GM21825 (cell line): ENCODE measurements at regions not wholly inside any gene's neighbourhood (a gene's known extent, or its start where the extent isn't known, plus 50 kb on each side); places are given as distances from the start of the nearest gene placed in this dataset.

Experiments
- ATAC-seq: cut with Tn5 transposase; IDR thresholded peaks from one replicate; pipeline ENCODE4 v1.9.1; 2021; ENCODE audit warnings: mild to moderate bottlenecking, moderate library complexity; ENCODE audit not compliant: unreplicated experiment

- no peak for ATAC-seq
Measured at GRCh38 chr6:19438566-19439353, 398.4 kb upstream of the ID4 start.

GRCh38 chr6:19440531-19440930 lies 396.6 kb upstream of the ID4 start:
- ATAC-seq = no peak

GRCh38 chr6:19443411-19443810 lies 393.8 kb upstream of the ID4 start:
- ATAC-seq = no peak

GRCh38 chr6:19444041-19444440 lies 393.1 kb upstream of the ID4 start:
- no peak for ATAC-seq

- ATAC-seq = no peak
Measured at GRCh38 chr6:19444481-19444880, 392.7 kb upstream of the ID4 start.

- no peak for ATAC-seq
Measured at GRCh38 chr6:19446570-19446969, 390.6 kb upstream of the ID4 start.

- no peak for ATAC-seq
Measured at GRCh38 chr6:19450651-19451050, 386.5 kb upstream of the ID4 start.

- no peak for ATAC-seq
Measured at GRCh38 chr6:19452495-19452894, 384.7 kb upstream of the ID4 start.

GRCh38 chr6:19454001-19454720 lies 383.0 kb upstream of the ID4 start:
- ATAC-seq = no peak

- ATAC-seq = no peak
Measured at GRCh38 chr6:19454721-19455392, 382.3 kb upstream of the ID4 start.

- ATAC-seq = no peak
Measured at GRCh38 chr6:19463250-19463649, 373.9 kb upstream of the ID4 start.

GRCh38 chr6:19463925-19464324 lies 373.2 kb upstream of the ID4 start:
- ATAC-seq = no peak

- ATAC-seq = no peak
Measured at GRCh38 chr6:19465256-19465655, 371.9 kb upstream of the ID4 start.

- ATAC-seq = no peak
Measured at GRCh38 chr6:19465760-19466159, 371.4 kb upstream of the ID4 start.

GRCh38 chr6:19470333-19470732 lies 366.8 kb upstream of the ID4 start:
- ATAC-seq = no peak

GRCh38 chr6:19472153-19472552 lies 365.0 kb upstream of the ID4 start:
- no peak for ATAC-seq

GRCh38 chr6:19472850-19473249 lies 364.3 kb upstream of the ID4 start:
- ATAC-seq = no peak

GRCh38 chr6:19477563-19477962 lies 359.6 kb upstream of the ID4 start:
- no peak for ATAC-seq

- ATAC-seq = no peak
Measured at GRCh38 chr6:19478273-19478672, 358.9 kb upstream of the ID4 start.

- no peak for ATAC-seq
Measured at GRCh38 chr6:19478992-19479391, 358.2 kb upstream of the ID4 start.

- ATAC-seq = no peak
Measured at GRCh38 chr6:19479551-19479950, 357.6 kb upstream of the ID4 start.
